Activated CD8-positive, alpha-beta memory T cell treated with anti-CD3 and anti-CD28 coated beads for 36 hours (primary cell): ENCODE measurements at regions not wholly inside any gene's neighbourhood (a gene's known extent, or its start where the extent isn't known, plus 50 kb on each side); places are given as distances from the start of the nearest gene placed in this dataset.
"Not testable (repeated sequence)": the region's sequence is repeated elsewhere in the genome, so short reads cannot be mapped to it uniquely, and the experiment has no call there.

Experiments used
- CTCF ChIA-PET: fragments of 350-600 bp; sonication (Branson Sonifier 250); formaldehyde crosslinking; loops from one replicate; lab custom pipeline; 2021; ENCODE audit warnings: antibody characterized with exemption; lab: Charles Lee
- POLR2A ChIA-PET: fragments of 350-600 bp; sonication (Branson Sonifier 250); formaldehyde crosslinking; loops from one replicate; lab custom pipeline; 2021; ENCODE audit warnings: antibody characterized with exemption; lab: Charles Lee

DNA sequence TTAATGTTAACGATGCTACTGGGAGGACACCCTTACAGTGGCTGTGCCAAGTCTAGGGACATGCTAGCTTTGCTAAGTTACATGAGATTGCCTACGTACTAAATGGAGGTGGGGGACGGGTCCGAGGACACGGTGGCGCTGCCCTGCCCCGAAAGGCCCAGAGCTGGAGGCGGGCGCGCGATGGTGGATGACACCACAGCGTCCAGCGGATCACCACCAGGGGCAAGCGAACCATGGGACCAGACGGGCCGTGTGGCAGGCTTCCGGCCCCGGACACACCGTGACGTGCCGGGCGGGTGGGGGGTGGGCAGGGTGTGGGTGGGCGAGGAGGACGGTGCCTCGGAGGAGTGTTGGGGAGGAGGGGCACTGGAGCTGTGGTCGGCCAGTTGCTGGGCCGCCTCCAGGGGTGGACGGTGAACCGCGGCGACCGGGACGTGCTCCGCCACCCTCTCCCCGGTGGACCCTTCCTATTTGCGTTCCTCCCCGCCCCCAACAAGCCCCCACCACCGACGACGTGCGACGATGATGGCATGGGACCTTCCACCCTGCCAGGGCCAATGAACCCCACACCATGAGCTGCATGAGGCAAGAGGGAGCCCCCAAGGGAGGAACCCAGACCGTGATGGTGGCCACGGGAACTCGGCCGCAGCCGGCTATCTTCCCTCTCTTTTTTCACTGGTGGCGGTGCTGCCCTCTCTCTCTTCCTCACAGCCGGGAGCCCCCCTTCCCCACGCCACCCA, 773.3 kb upstream of the DEFB115 start:
- ChIA-PET CTCF (no interaction called here), POLR2A (no interaction called here)

DNA sequence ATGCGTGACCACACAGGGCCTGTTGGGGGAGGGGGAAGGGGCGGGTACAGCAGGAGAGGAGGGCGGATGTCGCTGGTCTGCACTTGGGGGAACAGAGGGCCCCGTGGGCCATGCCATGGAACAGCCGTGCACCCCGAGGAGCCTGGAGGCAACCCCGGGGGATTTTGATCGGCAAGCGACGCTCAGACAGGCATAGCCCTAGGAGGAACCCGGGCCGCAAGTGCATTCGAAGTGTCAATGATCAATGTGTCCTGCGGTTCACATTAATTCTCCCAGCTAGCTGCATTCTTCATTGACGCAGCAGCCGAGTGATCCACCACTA, 772.8 kb upstream of the DEFB115 start:
- CTCF ChIA-PET: no interaction called here
- POLR2A ChIA-PET: no interaction called here

DNA sequence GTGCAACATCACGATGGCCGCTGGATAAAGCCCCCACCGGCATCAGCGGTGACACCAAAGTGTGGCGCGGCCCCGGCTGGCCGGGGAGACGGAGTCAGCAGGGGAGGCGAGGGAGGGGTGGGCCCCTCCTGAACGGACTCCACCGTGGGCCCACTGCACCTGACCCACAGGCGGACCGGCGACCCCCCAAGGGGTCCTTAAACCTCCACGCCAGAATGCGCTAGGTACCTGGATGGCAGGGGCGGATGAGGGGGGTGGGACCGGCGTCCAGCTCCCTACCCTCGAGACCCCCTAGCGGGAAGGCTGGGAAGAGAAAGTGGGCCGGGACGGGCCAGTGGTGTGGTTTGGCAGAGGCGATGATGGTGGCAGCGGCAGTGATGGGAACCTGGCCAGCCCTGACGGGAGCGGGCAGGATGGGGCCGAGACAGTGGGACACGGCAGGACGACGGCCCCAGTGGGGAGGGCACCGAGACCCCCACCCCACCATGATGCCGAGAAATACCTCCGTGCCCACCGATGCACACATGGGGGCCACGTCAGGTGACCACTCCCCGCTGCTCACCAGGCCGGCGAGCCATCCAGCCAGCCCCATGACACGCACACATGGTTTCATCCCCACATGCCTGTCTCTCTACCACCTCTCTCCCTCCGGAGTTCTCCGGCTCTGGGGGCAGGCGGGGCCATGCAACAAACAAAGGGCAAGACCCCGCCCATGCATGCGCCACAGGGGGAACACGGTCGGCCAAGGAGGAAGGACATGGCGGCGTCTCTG, 771.9 kb upstream of the DEFB115 start:
- ChIA-PET POLR2A (no interaction called here), CTCF (no interaction called here)

DNA sequence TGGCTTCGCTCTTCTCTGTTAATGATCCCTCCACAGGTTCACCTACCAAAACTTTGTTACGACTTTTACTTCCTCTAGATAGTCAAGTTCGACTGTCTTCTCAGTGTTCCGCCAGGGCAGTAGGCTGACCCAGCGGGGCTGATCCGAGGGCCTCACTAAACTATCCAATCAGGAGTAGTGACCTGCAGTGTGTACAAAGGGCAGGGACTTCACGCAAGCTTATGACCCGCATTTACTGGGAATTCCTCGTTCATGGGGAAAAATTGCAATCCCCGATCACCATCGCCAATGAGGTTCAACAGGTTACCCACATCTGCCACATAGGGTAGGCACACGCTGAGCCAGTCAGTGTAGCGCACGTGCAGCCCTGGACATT, 771.4 kb upstream of the DEFB115 start:
- ChIA-PET CTCF (no interaction called here), POLR2A (no interaction called here)

DNA sequence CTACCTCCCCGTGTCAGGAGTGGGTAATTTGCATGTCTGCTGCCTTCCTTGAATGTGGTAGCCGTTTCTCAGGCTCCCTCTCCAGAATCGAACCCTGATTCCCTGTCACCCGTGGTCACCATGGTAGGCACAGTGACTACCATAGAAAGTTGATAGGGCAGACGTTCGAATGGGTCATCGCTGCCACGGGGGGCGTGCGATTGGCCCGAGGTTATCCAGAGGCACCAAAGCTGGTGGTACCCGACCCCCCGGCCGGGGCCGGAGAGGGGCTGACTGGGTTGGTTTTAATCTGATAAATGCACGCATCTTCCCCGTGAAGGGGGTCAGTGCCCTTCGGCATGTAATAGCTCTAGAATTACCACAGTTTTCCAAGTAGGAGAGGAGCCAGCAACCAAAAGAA, 770.0 kb upstream of the DEFB115 start:
- CTCF ChIA-PET, POLR2A ChIA-PET: not testable (repeated sequence)

DNA sequence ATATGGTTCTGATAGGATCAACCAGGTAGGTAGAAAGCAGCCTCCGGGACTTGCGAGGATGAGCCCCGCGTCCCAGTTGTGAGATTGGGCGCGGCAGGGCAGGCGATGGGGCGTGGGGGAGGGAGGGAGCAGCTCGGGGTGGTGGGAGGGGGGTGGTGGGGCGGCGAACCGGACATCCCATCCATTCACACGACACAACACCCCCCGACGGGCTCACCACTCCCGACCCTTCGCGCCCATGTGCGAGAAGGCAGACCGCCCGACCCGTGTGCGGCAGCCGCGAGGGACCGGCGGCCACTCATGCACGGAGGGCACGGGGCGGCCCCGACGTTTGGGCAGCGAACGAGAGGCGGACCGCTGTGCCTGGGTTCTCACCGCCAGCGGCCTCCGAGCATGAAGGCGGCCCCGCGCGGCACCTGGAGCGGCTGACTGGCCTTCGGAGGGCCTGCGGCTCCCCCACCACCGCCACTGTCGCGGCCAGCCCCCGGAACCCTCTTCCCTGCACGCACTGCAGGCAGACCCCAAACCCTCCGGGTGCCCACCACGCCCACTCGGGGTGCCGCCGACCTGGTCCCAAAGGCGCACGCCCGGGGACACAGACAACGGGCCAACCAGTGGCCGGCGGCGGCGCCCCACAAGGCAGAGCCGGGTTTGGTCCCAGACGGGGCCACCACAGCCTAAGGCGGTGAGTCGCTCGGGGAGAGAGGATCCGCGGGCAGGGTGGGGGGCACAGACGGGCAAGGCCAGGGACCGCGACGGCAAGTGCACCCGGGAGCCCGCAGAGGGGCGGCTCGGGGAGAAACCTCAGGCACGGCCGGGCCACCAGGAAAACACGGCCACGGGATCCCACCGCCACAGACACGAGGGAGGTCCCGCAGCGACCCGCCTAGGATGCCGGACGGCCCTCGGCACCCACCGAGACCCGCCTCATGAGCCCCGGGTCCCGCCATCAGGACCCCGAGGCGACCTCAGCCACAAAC, 769.2 kb upstream of the DEFB115 start:
- CTCF ChIA-PET: no interaction called here
- POLR2A ChIA-PET: no interaction called here

DNA sequence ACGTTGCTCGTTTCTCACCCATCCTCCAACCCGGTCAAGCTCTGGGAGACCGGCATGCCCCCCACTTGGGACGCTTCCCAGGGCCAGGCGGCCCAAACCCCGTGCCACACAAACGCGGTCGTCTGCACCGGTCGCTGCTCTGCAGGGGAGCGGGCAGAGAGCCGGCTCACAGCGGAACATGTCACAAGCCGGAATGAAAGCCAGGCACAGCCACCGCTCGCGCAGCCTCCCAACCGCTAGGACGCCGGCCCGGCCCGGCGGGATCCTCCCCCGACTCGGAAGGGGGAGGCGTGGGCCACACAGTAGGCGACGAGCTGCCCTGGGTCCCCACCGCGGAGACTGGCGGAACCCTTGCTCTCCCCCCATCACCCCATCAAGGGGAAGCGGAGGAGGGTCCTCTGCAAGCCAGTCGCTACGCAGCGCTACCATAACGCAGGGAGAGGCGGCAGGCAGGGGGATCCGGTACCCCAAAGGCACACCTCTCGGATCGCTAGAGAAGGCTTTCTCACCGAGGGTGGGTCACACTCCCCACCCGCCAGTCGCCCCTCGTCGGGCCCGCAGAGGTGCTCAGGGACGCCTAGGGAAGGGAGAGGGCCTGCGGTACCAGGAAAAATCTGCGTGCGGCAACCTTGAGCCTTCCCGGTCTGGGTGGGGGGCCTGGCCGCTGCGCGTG, 768.4 kb upstream of the DEFB115 start:
- ChIA-PET POLR2A (no interaction called here), CTCF (no interaction called here)

DNA sequence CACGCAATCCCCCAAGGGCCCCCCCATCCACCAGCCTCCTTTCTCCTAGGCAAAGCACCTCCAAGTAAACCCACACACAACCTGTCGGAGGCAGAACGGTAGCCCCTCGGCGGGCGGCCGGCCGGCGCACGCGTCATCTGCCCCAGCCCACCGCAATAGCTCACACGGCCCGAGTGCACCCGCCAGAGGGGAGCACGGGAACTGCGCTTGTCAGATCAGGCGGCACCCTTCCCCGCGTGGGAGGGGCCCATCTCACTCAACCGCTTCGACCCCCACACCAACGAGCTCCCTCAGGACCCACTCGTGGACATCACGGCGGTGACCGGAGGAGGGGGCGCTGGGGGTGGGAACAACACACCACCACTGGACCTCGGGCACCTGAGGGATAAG, 767.9 kb upstream of the DEFB115 start:
- ChIA-PET CTCF (no interaction called here), POLR2A (no interaction called here)

DNA sequence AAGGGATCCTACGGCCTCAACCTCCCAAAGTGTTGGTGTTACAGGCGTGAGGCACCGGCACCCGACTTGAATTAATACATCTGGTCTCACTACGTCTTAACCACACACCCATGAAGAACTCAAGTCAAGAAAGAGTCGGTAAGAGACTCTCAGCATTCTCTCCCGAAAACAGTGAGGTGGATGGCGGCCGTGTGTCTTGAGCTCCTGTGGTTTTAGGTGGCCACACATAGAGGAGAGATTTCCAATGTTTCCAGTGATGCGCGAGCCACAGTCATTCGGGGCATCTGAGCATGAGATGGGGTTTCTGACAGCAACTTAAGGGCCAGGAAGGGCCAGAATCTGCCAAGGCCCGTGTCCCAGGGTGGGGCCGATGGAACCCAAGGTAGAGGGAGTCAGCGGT, 766.4 kb upstream of the DEFB115 start:
- ChIA-PET POLR2A (no interaction called here), CTCF (no interaction called here)

DNA sequence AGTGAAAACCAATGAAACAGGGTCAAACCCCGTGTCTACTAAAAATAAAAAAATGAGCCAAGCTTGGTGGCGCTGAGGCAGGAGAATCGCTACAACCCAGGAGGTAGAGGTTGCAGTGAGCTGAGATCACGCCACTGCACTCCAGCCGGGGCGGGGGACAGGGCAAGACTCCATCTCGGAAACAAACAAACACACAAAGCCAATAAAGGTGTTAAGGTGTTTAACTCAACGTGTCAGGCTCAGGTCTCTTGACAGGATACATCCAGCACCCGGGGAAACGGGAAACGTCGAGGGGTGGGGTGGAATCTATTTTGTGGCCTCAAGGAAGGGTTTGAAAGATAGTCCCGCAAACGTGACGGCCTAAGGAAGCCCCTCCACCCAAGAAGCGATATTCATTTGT, 760.8 kb upstream of the DEFB115 start:
- CTCF ChIA-PET, POLR2A ChIA-PET: not testable (repeated sequence)

DNA sequence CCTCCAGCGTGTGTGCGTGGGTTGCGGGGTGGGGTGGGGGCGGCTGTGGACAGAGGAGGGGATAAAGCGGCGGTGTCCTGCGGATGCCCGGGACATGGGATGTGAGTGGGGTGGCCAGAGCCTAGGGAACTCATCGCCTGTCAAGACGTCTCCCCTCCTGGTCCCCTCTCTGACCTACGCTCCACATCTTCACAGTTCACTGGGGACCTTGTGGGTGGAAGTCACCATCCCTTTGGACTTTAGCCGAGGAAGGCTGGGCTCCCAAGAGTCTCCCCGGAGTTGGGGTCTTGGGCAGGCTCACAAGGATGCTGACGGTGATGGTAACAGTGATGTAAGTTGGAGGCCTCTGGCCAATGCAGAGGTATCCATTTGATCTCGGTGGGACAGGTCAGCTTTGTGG, 760.3 kb upstream of the DEFB115 start:
- CTCF ChIA-PET: not testable (repeated sequence)

DNA sequence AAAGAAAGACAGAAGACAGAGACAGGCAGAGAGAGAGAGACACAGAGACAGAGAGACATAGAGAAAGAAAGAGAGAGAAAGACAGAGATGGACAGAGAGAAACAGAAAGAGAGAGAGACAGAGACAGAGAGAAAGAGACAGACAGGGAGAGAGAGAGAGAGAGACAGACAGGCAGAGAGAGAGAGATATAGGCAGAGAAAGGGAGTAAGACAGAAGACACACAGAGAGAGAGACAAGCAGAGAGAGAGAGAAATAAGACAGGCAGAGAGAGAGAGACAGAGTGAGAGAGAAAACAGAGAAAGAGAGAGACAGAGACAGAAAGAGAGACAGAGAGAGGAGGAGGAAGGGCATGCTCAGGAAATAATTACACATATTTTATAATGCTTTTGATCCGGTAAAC, 758.3 kb upstream of the DEFB115 start:
- ChIA-PET CTCF (no interaction called here), POLR2A (no interaction called here)

More for the DNA sequence above, 760.3 kb upstream of the DEFB115 start:
- POLR2A ChIA-PET: not testable (repeated sequence)

DNA sequence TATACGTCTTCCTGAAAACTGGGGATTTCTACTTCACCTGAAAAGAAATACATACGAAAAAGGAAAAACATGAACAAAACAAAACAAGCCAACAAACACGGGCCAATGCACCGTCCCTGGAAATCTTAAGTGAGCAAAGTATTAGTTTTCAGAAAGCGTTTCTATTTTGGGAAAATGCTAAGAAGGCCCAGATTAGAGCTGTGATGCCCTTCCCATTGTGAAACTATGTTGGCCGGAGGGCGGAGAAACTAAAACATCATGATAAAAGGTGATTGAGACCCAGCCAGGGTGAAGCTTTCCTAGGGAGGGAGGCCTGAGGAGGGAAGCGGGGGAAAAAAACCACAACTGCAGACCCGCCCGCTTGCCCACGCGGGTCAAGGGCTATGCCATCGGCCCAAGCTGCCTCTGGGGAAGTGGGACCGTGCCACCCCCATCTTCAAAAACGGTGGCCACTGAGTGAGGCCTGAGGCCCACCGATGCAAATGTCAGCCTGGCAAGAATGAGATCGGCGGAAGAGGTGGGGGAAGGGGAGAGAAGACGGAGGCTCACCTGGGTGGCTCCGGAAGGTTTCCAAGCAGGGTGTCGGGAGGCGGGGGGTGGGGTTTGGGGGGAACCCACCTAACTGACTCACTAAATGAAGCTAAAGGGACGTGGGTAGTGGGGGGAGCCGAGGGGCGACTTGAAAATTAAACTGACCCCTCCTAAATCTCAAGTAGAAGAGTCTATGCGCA, 757.6 kb upstream of the DEFB115 start:
- CTCF ChIA-PET, POLR2A ChIA-PET: not testable (repeated sequence)

DNA sequence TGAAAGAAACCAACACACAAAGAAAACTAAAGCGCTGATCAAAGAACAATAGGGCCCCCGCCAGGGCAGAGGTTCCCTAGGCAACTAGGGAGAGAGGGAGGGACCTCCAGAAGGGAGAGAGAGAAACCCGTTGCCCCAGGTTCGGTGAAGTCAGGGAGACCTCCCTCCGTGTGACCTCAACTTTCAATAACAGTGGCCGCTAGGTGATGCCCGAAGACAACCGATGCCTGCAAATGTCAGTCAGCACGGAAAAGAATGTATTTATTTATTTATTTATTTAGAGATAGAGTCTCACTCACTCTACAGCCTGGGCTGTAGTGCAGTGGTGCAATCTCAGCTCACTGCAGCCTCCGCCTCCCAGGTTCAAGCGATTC, 757.0 kb upstream of the DEFB115 start:
- CTCF ChIA-PET, POLR2A ChIA-PET: not testable (repeated sequence)

DNA sequence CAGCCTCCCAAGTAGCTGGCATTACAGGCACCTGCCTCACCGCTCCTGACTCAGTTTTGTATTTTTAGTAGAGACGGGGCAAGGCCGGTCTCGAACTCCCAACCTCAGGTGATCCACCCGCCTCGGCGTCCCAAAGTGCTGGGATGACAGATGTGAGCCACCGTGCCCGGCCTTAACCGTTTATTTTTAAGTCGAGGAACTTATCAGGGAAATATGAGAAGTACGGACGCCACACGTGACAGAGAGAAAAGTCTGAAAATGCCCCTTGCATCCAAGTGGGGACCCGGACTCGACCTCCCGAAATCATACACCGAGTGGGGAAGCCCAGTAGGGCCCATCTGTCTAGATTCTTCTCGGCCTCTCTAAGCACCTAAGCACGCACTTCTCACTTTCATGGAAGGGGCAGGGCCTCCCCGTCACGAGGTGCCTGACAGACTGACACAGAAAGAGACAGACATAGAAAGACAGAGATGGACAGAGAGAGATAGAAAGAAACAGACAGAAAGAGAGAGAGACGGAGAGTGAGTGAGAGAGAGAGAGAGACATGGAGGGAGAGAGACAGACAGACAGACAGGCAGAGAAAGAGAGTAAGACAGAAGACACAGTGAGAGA, 756.5 kb upstream of the DEFB115 start:
- CTCF ChIA-PET: no interaction called here
- POLR2A ChIA-PET: no interaction called here

DNA sequence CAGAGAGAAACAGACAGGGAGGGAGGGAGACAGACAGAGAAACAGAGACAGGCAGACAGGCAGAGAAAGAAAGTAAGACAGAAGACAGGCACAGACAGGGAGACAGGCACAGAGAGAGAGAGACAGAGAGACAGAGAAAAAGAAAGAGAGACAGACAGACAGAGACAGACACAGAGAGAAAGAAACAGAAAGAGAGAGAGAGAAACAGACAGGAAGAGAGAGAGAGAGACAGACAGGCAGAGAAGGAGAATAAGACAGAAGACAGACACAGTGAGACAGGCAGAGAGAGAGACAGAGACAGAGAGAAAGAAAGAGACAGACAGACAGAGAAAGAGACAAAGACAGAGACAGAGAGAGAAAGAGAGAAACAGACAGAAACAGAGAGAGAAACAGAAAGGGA, 754.8 kb upstream of the DEFB115 start:
- CTCF ChIA-PET: no interaction called here
- POLR2A ChIA-PET: no interaction called here

DNA sequence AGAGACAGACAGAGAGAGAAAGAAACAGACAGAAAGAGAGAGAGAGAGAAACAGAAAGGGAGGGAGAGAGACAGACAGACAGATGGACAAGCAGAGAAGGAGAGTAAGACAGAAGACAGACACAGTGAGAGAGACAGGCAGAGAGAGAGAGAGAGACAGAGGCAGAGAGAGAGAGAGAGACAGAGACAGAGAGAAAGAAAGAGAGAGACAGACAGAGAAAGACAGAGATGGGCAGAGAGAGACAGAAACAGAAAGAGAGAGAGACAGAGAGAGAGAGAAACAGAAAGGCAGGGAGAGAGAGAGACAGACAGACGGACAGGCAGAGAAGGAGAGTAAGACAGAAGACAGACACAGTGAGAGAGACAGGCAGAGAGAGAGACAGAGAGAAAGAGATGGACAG, 754.3 kb upstream of the DEFB115 start:
- CTCF ChIA-PET, POLR2A ChIA-PET: not testable (repeated sequence)

DNA sequence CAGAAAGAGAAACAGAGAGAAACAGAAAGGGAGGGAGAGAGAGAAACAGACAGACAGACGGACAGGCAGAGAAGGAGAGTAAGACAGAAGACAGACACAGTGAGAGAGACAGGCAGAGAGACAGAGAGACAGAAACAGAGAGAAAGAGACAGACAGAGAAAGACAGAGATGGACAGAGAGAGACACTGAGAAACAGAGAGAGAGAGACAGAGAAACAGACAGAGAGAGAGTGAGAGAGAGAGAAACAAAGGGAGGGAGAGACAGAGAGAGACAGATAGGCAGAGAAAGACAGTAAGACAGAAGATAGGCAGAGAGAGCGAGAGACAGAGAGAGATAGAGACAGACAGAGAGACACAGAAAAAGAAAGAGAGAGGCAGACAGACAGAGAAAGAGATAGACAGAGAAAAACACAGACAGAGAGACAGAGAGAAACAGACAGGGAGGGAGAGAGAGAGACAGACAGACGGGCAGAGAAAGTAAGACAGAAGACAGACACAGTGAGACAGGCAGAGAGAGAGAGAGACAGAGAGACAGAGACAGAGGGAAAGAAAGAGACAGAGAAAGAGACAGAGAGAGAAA, 753.4 kb upstream of the DEFB115 start:
- ChIA-PET CTCF (no interaction called here), POLR2A (no interaction called here)

DNA sequence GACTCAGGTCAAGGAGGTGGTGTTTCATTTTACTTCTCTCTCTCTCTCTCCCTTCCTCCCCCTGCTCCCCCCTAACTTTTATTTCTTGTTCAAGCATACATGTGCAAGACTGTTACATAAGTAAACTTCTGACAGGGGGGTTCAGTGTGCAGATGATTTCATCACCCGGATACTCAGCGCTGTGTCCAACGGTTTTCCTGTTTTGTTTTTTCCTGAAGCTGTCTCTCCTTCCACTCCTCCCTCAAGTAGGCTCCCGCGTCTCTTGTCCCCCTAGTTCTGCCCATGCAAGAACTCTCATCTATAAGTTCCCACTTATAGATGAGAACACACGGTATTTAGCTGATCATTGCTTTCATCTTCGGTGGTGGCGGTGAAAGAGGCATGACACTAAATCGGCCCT, 751.9 kb upstream of the DEFB115 start:
- ChIA-PET CTCF (no interaction called here), POLR2A (no interaction called here)
